AG04450 (cell line): ENCODE measurements at regions not wholly inside any gene's neighbourhood (a gene's known extent, or its start where the extent isn't known, plus 50 kb on each side); places are given as distances from the start of the nearest gene placed in this dataset.

Source experiments
- CTCF ChIA-PET: fragments of 300-600, 350-600 bp; formaldehyde crosslinking; extraction: SDS; loops from one replicate; lab custom pipeline; 2022; ENCODE audit warnings: antibody characterized with exemption, inconsistent platforms; lab: Charles Lee
- POLR2A ChIA-PET: fragments of 350-600 bp; formaldehyde crosslinking; extraction: SDS; loops from one replicate; lab custom pipeline; 2021; ENCODE audit warnings: antibody characterized with exemption, inconsistent platforms; lab: Yijun Ruan, JAX
- DNase-seq: peaks from one replicate; pipeline ENCODE4 v3.0.0-alpha.2; 2011; ENCODE audit warnings: low read depth, low spot score
- H3K27ac ChIP-seq: one replicate; pipeline ENCODE4 v1.5.1; 2012; ENCODE audit warnings: low read depth, low read length, control low read depth
- H3K27me3 ChIP-seq: one replicate; pipeline ENCODE4 v1.6.0; 2012; ENCODE audit warnings: low read length; ENCODE audit not compliant: control insufficient read depth, insufficient read depth
- H3K4me3 ChIP-seq: 2 replicates; pipeline ENCODE4 v1.5.1; 2011; ENCODE audit warnings: mild to moderate bottlenecking, low read depth, low read length, control low read depth
- H3K9me3 ChIP-seq: 2 replicates; pipeline ENCODE4 v1.5.1; 2012; ENCODE audit warnings: low read length; ENCODE audit not compliant: control insufficient read depth, insufficient read depth
- TF ChIP-seq, protein P1 (sequence below): IDR thresholded peaks from 2 replicates; pipeline ENCODE4 v1.5.1; 2011; ENCODE audit warnings: low read depth, low read length, control low read depth, inconsistent platforms

DNA sequence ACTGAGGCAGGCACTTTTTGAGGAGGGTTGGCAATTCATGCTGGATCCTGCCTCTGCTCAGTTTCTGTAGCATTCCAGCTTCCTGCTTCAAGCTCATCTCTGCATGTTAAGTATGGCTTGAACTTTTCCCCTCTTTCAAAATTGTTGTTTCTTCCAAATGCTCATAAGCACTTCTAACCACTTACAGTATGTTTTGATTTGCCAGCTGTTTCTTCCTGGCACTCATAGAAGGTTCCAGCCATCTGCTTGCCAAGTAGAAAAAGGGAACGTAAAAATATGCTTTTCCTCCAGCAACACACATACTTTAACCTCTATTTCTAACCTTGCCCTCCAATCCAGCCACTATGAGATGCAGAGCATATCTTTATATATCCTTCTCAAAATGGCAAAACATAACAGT, 692.6 kb upstream of the COBL start:
- DNase-seq: no peak
- POLR2A ChIA-PET: no interaction called here
- TF ChIP-seq, protein P1, sequence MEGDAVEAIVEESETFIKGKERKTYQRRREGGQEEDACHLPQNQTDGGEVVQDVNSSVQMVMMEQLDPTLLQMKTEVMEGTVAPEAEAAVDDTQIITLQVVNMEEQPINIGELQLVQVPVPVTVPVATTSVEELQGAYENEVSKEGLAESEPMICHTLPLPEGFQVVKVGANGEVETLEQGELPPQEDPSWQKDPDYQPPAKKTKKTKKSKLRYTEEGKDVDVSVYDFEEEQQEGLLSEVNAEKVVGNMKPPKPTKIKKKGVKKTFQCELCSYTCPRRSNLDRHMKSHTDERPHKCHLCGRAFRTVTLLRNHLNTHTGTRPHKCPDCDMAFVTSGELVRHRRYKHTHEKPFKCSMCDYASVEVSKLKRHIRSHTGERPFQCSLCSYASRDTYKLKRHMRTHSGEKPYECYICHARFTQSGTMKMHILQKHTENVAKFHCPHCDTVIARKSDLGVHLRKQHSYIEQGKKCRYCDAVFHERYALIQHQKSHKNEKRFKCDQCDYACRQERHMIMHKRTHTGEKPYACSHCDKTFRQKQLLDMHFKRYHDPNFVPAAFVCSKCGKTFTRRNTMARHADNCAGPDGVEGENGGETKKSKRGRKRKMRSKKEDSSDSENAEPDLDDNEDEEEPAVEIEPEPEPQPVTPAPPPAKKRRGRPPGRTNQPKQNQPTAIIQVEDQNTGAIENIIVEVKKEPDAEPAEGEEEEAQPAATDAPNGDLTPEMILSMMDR: no peak
- no peaks in the 10 kb centered on the region for H3K27me3 ChIP-seq
- H3K27ac ChIP-seq: no peak overlapping the region
- H3K4me3 ChIP-seq: no peak overlapping the region
- H3K9me3 ChIP-seq: peaks cover 18% of the 10 kb centered on the region; the same call in 1 of the 2 replicates
- CTCF ChIA-PET: no interaction called here

GRCh38 chr7:52006674-52007073, 690.1 kb upstream of the COBL start:
- Histone ChIP-seq H3K27ac (no peak overlapping the region), H3K4me3 (no peak overlapping the region), H3K27me3 (no peaks in the 10 kb centered on the region), H3K9me3 (peaks cover 17% of the 10 kb centered on the region; the same call in 1 of the 2 replicates)
- ChIA-PET POLR2A (no interaction called here), CTCF (interaction anchor here (0.7 kb wide), 1 partner anchor 21 kb away, joined by 4 read pairs; no protein-coding TSS in a partner anchor)
- DNase-seq: no peak
- TF ChIP-seq, protein P1: no peak

- H3K9me3 ChIP-seq: peaks cover 12% of the 10 kb centered on the region; the same call in 1 of the 2 replicates
- TF ChIP-seq, protein P1: no peak
- no peaks in the 10 kb centered on the region for H3K27me3 ChIP-seq
- CTCF ChIA-PET: no interaction called here
- H3K27ac ChIP-seq: no peak overlapping the region
- DNase-seq: no peak
- no peak overlapping the region for H3K4me3 ChIP-seq
- POLR2A ChIA-PET: no interaction called here
Observed at GRCh38 chr7:52005613-52006012, 689.0 kb upstream of the COBL start.

DNA sequence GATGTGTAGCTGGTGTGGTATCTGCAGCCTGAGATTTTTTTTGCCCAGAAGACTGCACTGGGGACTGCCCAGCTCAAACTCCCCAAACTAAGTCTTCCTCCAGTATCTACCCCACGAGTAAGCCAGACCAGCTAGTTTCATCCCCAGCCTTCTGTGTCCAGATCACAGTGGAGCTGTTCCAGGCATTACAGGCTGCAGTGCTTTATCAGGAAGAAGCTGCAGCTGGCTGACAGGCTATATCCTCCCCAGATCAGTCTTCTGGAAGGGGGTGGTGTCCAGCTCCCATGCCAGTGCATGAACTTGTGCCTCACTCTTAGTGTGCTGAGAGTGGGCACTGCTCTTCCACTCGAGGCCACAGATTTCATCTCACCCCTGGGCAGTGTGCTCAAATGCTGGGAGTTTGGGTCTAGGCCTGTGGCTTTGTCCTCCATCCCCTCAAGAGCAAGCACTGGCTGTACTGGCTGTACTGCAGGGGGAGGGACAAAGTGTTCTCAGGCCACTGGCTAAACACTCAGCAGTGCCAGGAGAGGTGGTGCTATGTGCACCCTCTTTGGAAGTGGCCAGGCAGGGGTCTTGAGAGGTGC, 679.1 kb upstream of the COBL start:
- Histone ChIP-seq H3K4me3 (no peak overlapping the region), H3K9me3 (peaks cover 25% of the 10 kb centered on the region), H3K27me3 (no peaks in the 10 kb centered on the region), H3K27ac (no peak overlapping the region)
- ChIA-PET CTCF (no interaction called here), POLR2A (no interaction called here)
- TF ChIP-seq, protein P1: no peak
- DNase-seq: no peak

GRCh38 chr7:51982653-51983052, 666.0 kb upstream of the COBL start:
- Histone ChIP-seq H3K4me3 (no peak overlapping the region), H3K27me3 (no peaks in the 10 kb centered on the region), H3K9me3 (peaks cover 11% of the 10 kb centered on the region), H3K27ac (no peak overlapping the region)
- POLR2A ChIA-PET: no interaction called here
- TF ChIP-seq, protein P1: no peak
- no peak for DNase-seq
- CTCF ChIA-PET: no interaction called here
